AG04450 (cell line): ENCODE measurements at regions not wholly inside any gene's neighbourhood (a gene's known extent, or its start where the extent isn't known, plus 50 kb on each side); places are given as distances from the start of the nearest gene placed in this dataset.

Experiments
- CTCF ChIA-PET: fragments of 300-600, 350-600 bp; formaldehyde crosslinking; extraction: SDS; loops from one replicate; lab custom pipeline; 2022; ENCODE audit warnings: antibody characterized with exemption, inconsistent platforms; lab: Charles Lee
- POLR2A ChIA-PET: fragments of 350-600 bp; formaldehyde crosslinking; extraction: SDS; loops from one replicate; lab custom pipeline; 2021; ENCODE audit warnings: antibody characterized with exemption, inconsistent platforms; lab: Yijun Ruan, JAX
- DNase-seq: peaks from one replicate; pipeline ENCODE4 v3.0.0-alpha.2; 2011; ENCODE audit warnings: low read depth, low spot score
- H3K27ac ChIP-seq: one replicate; pipeline ENCODE4 v1.5.1; 2012; ENCODE audit warnings: low read depth, low read length, control low read depth
- H3K27me3 ChIP-seq: one replicate; pipeline ENCODE4 v1.6.0; 2012; ENCODE audit warnings: low read length; ENCODE audit not compliant: control insufficient read depth, insufficient read depth
- H3K4me3 ChIP-seq: 2 replicates; pipeline ENCODE4 v1.5.1; 2011; ENCODE audit warnings: mild to moderate bottlenecking, low read depth, low read length, control low read depth
- H3K9me3 ChIP-seq: 2 replicates; pipeline ENCODE4 v1.5.1; 2012; ENCODE audit warnings: low read length; ENCODE audit not compliant: control insufficient read depth, insufficient read depth
- CTCF ChIP-seq: IDR thresholded peaks from 2 replicates; pipeline ENCODE4 v1.5.1; 2011; ENCODE audit warnings: low read depth, low read length, control low read depth, inconsistent platforms

DNA sequence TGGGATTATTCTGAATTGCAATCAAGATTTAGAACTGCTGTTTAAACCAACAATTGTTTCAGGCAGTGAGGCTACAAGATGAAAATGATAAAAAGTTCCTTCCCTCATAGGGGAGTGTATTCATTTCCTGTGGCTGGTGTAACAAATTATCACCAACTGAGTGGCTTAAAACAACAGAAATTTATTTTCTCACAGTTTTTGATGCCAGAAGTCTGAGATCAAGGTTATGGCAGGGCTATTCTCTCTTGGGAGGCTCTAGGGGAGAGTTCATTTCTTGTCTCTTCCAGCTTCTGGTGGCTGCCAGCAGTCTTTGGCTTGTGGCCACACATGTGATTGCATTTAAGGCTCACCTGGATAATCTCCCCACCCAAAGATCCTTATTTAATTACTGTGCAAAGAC, 290.5 kb upstream of the ZSWIM2 start:
- DNase-seq, result no peak
- ChIA-PET CTCF (no interaction called here), POLR2A (no interaction called here)
- Histone ChIP-seq H3K4me3 (no peak overlapping the region), H3K27ac (no peak overlapping the region), H3K27me3 (no peaks in the 10 kb centered on the region), H3K9me3 (no peaks in the 10 kb centered on the region)
- no peak for TF ChIP-seq CTCF

- POLR2A ChIA-PET, result interaction anchor here (0.7 kb wide), 1 partner anchor 657 kb away, joined by 11 read pairs; no protein-coding TSS in a partner anchor
- CTCF ChIA-PET, result interaction anchor here (0.6 to 1.3 kb wide), 11 partner anchors 9 to 314 kb away, joined by 3 to 20 read pairs (median 3); partner anchors contain the start of gene CALCRL
Observed at GRCh38 chr2:187138265-187138664, 289.3 kb upstream of the ZSWIM2 start.

DNA sequence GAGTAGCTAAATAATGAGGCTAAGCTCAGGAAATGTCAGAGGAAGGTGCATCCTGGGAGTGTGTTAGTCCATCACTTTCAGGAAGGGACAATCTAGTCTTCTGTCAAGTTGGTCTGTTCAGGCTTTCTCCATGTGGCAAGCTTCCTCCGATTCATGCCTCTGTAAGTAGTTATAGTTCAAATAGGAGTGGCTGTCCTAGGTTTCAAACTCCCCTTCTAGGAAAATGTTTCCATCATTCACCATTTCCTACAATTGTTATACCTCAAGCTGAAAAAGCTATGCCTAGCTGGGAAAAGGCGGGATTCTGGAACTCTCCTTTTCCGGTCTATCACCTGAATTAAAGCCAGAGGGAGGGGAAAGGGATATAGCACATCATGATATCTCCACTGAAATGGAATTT, 287.7 kb upstream of the ZSWIM2 start:
- POLR2A ChIA-PET, result no interaction called here
- no peak for DNase-seq
- H3K9me3 ChIP-seq, result no peaks in the 10 kb centered on the region
- no peak for TF ChIP-seq CTCF
- H3K27me3 ChIP-seq, result no peaks in the 10 kb centered on the region
- no peak overlapping the region for H3K4me3 ChIP-seq
- H3K27ac ChIP-seq, result no peak overlapping the region
- CTCF ChIA-PET, result interaction anchor here (1.2 to 1.6 kb wide), 2 partner anchors 273 to 311 kb away, joined by 4 to 5 read pairs; partner anchors contain the start of gene CALCRL

More at GRCh38 chr2:187138265-187138664, 289.3 kb upstream of the ZSWIM2 start:
- Histone ChIP-seq H3K27ac (no peak overlapping the region), H3K4me3 (no peak overlapping the region), H3K27me3 (no peaks in the 10 kb centered on the region), H3K9me3 (no peaks in the 10 kb centered on the region)
- DNase-seq, result no peak
- peak; percentile 72 for TF ChIP-seq CTCF

- Histone ChIP-seq H3K27me3 (no peaks in the 10 kb centered on the region), H3K4me3 (no peak overlapping the region), H3K27ac (no peak overlapping the region), H3K9me3 (no peaks in the 10 kb centered on the region)
- DNase-seq, result no peak
- no peak for TF ChIP-seq CTCF
- ChIA-PET CTCF (no interaction called here), POLR2A (no interaction called here)
Observed at GRCh38 chr2:187134306-187134705, 285.3 kb upstream of the ZSWIM2 start.

DNA sequence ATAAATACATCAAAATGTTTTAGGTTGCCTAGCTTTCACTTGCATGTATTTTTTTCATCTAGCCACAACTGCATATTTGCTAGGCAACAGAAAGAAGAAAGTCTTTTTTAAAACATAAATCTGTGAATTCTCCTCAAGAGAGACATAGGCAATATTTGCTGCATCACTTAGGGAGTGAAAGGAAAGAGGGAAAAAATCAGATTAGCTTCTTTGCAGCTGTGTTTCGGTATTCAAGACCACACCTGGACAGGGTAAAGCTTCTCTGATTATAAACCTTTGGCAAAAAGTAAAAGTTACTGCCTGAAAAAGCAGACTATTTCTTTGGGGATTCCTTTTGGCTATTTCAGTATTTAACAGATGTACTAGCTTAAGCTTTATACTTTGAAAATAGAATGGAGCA, 280.9 kb upstream of the ZSWIM2 start:
- no peaks in the 10 kb centered on the region for H3K9me3 ChIP-seq
- ChIA-PET POLR2A (no interaction called here), CTCF (interaction anchor here (1.6 kb wide), 1 partner anchor 8 kb away, joined by 6 read pairs; no protein-coding TSS in a partner anchor)
- no peak for DNase-seq
- TF ChIP-seq CTCF, result no peak
- no peak overlapping the region for H3K27ac ChIP-seq
- H3K27me3 ChIP-seq, result no peaks in the 10 kb centered on the region
- H3K4me3 ChIP-seq, result no peak overlapping the region
